ENCODE measurements at regions not wholly inside any gene's neighbourhood (a gene's known extent, or its start where the extent isn't known, plus 50 kb on each side); places are given as distances from the start of the nearest gene placed in this dataset.

DNA sequence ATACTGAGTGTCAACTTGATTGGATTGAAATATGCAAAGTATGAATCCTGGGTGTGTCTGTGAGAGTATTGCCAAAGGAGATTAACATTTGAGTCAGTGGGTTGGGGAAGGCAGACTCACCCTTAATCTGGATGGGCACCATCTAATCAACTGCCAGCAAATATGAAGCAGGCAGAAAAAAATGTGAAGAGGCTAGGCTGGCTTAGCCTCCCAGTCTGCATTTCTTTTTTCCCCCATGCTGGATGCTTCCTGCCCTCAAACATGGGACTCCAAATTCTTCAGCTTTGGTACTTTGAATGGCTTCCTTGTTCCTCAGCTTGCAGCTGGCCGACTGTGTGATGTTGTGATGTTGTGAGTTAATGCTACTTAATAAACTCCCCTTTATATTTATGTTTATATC, 577.4 kb downstream of the CPS1 start:
- no peak for TF ChIP-seq POLR2A (IDR thresholded peaks at IDR 0.05; ENCODE audit: extremely low read depth, insufficient read length)
- TF ChIP-seq, protein P1, sequence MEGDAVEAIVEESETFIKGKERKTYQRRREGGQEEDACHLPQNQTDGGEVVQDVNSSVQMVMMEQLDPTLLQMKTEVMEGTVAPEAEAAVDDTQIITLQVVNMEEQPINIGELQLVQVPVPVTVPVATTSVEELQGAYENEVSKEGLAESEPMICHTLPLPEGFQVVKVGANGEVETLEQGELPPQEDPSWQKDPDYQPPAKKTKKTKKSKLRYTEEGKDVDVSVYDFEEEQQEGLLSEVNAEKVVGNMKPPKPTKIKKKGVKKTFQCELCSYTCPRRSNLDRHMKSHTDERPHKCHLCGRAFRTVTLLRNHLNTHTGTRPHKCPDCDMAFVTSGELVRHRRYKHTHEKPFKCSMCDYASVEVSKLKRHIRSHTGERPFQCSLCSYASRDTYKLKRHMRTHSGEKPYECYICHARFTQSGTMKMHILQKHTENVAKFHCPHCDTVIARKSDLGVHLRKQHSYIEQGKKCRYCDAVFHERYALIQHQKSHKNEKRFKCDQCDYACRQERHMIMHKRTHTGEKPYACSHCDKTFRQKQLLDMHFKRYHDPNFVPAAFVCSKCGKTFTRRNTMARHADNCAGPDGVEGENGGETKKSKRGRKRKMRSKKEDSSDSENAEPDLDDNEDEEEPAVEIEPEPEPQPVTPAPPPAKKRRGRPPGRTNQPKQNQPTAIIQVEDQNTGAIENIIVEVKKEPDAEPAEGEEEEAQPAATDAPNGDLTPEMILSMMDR (IDR thresholded peaks at IDR 0.05; ENCODE audit: low read depth, low read length) = no peak

Data from NB4 (cell line).